ENCODE measurements at regions not wholly inside any gene's neighbourhood (a gene's known extent, or its start where the extent isn't known, plus 50 kb on each side); places are given as distances from the start of the nearest gene placed in this dataset.

DNA sequence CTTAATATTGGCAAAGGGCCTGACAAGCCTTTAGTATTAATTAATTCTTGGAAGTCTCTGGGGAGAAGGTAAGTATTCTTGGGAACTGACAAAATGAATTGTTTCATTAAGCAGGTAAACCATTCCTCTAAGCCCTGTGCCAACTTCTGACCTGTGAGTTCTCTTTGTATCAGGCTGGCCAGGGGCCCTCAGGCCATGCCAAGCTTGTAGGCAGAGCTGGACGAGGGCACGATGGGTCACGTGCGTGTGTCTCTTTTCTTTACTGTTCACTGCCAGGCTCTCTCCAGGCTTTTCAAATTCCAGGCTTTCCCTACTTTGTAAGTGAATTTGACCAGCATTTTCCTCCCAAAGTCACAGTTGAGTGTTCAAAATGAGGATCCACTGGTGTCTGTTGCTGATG lies 112.4 kb downstream of the NRN1 start:
- no peak for ATAC-seq
- no peak for DNase-seq (ENCODE audit: low read depth, low spot score)
- no peaks in the 10 kb centered on the region for H3K27me3 ChIP-seq (ENCODE audit: control insufficient read depth, insufficient read depth, low read length)
- in situ Hi-C loops (cut with HindIII; ENCODE audit: low pct_unique_long_range_greater_than_20kb, low sequenced_read_pairs): no loop called here
- CTCF ChIA-PET: no interaction called here
- no peak overlapping the region for H3K27ac ChIP-seq (ENCODE audit: low read length)
- no TSS peak for BruUV-seq (replicated peaks)
- POLR2A ChIA-PET: no interaction called here
- no peaks in the 10 kb centered on the region for H3K9me3 ChIP-seq (ENCODE audit: control insufficient read depth, insufficient read depth, low read depth, low read length)
- intact Hi-C loops (cut with micrococcal nuclease; ENCODE audit: unreplicated experiment): no loop called here
- H3K36me3 ChIP-seq (ENCODE audit: control insufficient read depth, insufficient read depth, low read length): no peaks in the 10 kb centered on the region
- H3K4me3 ChIP-seq (ENCODE audit: low read depth in 2 of 2, low read length in 2 of 2): no peak overlapping the region
- TF ChIP-seq SIN3A (IDR thresholded peaks at IDR 0.05; ENCODE audit: borderline replicate concordance, insufficient read depth, low read depth, low read length): no peak
- no peak for TF ChIP-seq TCF7L2 (IDR thresholded peaks at IDR 0.05; ENCODE audit: low read depth, low read length)
- TF ChIP-seq, protein P1, sequence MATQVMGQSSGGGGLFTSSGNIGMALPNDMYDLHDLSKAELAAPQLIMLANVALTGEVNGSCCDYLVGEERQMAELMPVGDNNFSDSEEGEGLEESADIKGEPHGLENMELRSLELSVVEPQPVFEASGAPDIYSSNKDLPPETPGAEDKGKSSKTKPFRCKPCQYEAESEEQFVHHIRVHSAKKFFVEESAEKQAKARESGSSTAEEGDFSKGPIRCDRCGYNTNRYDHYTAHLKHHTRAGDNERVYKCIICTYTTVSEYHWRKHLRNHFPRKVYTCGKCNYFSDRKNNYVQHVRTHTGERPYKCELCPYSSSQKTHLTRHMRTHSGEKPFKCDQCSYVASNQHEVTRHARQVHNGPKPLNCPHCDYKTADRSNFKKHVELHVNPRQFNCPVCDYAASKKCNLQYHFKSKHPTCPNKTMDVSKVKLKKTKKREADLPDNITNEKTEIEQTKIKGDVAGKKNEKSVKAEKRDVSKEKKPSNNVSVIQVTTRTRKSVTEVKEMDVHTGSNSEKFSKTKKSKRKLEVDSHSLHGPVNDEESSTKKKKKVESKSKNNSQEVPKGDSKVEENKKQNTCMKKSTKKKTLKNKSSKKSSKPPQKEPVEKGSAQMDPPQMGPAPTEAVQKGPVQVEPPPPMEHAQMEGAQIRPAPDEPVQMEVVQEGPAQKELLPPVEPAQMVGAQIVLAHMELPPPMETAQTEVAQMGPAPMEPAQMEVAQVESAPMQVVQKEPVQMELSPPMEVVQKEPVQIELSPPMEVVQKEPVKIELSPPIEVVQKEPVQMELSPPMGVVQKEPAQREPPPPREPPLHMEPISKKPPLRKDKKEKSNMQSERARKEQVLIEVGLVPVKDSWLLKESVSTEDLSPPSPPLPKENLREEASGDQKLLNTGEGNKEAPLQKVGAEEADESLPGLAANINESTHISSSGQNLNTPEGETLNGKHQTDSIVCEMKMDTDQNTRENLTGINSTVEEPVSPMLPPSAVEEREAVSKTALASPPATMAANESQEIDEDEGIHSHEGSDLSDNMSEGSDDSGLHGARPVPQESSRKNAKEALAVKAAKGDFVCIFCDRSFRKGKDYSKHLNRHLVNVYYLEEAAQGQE (IDR thresholded peaks at IDR 0.05; ENCODE audit: insufficient read depth in 1 of 2, low read depth in 2 of 2, low read length in 1 of 2): no peak
- TF ChIP-seq, protein P2, sequence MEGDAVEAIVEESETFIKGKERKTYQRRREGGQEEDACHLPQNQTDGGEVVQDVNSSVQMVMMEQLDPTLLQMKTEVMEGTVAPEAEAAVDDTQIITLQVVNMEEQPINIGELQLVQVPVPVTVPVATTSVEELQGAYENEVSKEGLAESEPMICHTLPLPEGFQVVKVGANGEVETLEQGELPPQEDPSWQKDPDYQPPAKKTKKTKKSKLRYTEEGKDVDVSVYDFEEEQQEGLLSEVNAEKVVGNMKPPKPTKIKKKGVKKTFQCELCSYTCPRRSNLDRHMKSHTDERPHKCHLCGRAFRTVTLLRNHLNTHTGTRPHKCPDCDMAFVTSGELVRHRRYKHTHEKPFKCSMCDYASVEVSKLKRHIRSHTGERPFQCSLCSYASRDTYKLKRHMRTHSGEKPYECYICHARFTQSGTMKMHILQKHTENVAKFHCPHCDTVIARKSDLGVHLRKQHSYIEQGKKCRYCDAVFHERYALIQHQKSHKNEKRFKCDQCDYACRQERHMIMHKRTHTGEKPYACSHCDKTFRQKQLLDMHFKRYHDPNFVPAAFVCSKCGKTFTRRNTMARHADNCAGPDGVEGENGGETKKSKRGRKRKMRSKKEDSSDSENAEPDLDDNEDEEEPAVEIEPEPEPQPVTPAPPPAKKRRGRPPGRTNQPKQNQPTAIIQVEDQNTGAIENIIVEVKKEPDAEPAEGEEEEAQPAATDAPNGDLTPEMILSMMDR (IDR thresholded peaks at IDR 0.05): no peak
- no peak for TF ChIP-seq POLR2AphosphoS5 (IDR thresholded peaks at IDR 0.05; ENCODE audit: low read depth, low read length)
- no peaks in the 10 kb centered on the region for H3K4me1 ChIP-seq (ENCODE audit: control insufficient read depth, insufficient read depth, low read length)

DNA sequence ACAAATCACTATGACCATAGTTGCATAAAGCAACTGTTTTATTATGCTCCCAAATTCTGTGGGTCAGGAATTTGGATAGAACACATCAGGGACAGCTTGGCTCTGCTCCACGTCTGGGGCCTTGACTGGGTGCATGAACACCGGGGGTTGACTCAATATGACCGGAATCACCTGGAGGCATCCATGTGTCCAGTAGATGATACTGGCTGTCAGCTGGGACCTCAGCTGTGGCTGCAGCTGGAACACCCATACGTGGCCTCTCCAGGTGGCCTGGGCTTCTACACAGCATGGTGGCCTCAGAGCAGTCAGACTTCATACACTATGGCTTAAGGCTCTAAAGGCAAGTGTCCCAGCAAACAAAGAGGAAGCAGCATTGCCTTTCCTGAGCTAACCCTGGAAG lies 113.4 kb downstream of the NRN1 start:
- ChIA-PET POLR2A (no interaction called here), CTCF (no interaction called here)
- BruUV-seq (replicated peaks): no TSS peak
- Histone ChIP-seq H3K27ac (ENCODE audit: low read length) (no peak overlapping the region), H3K4me1 (ENCODE audit: control insufficient read depth, insufficient read depth, low read length) (no peaks in the 10 kb centered on the region), H3K9me3 (ENCODE audit: control insufficient read depth, insufficient read depth, low read depth, low read length) (no peaks in the 10 kb centered on the region), H3K27me3 (ENCODE audit: control insufficient read depth, insufficient read depth, low read length) (no peaks in the 10 kb centered on the region), H3K4me3 (ENCODE audit: low read depth in 2 of 2, low read length in 2 of 2) (no peak overlapping the region), H3K36me3 (ENCODE audit: control insufficient read depth, insufficient read depth, low read length) (no peaks in the 10 kb centered on the region)
- intact Hi-C loops (cut with micrococcal nuclease; ENCODE audit: unreplicated experiment) (no loop called here), in situ Hi-C loops (cut with HindIII; ENCODE audit: low pct_unique_long_range_greater_than_20kb, low sequenced_read_pairs) (no loop called here)
- ATAC-seq: no peak
- DNase-seq (ENCODE audit: low read depth, low spot score): no peak
- TF ChIP-seq SIN3A (IDR thresholded peaks at IDR 0.05; ENCODE audit: borderline replicate concordance, insufficient read depth, low read depth, low read length) (no peak), POLR2AphosphoS5 (IDR thresholded peaks at IDR 0.05; ENCODE audit: low read depth, low read length) (no peak), TCF7L2 (IDR thresholded peaks at IDR 0.05; ENCODE audit: low read depth, low read length) (no peak)
- TF ChIP-seq, protein P2 (IDR thresholded peaks at IDR 0.05): no peak
- TF ChIP-seq, protein P1 (IDR thresholded peaks at IDR 0.05; ENCODE audit: insufficient read depth in 1 of 2, low read depth in 2 of 2, low read length in 1 of 2): no peak

Measured in Panc1 (cell line).